ENCODE measurements at regions not wholly inside any gene's neighbourhood (a gene's known extent, or its start where the extent isn't known, plus 50 kb on each side); places are given as distances from the start of the nearest gene placed in this dataset.
"Not testable (repeated sequence)": the region's sequence is repeated elsewhere in the genome, so short reads cannot be mapped to it uniquely, and the experiment has no call there.

DNA sequence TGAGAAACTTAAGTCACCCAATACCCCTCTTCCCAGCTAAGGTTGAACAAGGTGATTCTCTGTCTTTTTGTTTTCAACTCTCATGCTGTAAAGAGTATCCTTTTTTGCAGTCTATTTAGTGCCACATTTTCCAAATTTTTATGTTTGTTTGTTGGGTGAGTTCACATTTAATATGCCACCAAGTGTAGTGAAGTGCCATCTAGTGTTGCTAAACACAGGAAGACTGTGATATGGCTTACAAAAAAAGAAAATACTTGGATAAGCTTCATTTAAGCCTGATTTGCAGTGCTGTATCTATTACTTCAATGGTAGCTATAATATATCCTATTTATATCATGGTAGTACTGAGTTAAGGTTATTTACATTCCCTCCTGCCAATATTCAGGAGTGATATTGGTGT, 319.2 kb upstream of the CHORDC1 start:
- DNase-seq (ENCODE audit: low read depth in 4 of 4, low spot score in 2 of 4) = no peak

DNA sequence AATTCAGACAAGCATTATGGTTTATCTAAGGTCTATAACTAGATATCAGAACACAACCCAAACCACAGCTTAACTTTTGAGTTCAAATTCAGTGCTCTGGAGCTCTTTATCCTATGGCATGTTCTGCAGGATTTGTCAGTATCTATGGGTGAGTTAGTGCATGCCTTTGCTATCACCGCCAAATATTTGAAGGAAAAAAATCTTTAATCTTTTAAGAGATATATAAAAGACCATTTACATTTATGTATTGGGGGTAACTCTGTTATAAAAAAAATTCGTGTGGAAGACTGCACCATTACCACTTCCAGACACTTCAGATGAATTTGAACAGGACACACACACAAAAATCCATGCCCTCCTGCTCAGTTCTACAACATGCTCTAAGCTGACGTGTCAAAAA, 313.5 kb upstream of the CHORDC1 start:
- no peak for DNase-seq (ENCODE audit: low read depth in 4 of 4, low spot score in 2 of 4)

GRCh38 chr11:90532125-90532524, 309.3 kb upstream of the CHORDC1 start:
- DNase-seq (ENCODE audit: low read depth in 4 of 4, low spot score in 2 of 4) = no peak

- no peak for DNase-seq (ENCODE audit: low read depth in 4 of 4, low spot score in 2 of 4)
Measured at GRCh38 chr11:90531001-90531400, 308.2 kb upstream of the CHORDC1 start.

DNA sequence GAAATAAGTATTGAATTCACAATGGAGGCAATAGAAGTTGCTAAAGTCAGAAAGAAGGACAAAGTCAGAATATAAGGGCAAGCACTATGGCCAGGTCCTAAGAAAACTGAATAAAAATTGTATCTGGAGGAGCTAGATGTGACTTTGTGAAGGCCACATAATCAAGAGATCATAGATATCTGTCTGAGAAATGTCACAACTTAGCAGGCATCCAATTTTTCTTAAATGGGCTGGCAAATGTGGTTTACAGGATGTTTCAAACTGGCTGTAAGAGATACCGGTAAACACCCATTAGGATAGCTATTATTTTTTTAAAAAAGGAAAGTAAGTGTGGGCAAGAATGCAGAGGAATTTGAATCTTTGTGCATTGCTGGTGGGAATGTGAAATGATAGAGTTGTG, 303.1 kb upstream of the CHORDC1 start:
- no peak for DNase-seq (ENCODE audit: low read depth in 4 of 4, low spot score in 2 of 4)

DNA sequence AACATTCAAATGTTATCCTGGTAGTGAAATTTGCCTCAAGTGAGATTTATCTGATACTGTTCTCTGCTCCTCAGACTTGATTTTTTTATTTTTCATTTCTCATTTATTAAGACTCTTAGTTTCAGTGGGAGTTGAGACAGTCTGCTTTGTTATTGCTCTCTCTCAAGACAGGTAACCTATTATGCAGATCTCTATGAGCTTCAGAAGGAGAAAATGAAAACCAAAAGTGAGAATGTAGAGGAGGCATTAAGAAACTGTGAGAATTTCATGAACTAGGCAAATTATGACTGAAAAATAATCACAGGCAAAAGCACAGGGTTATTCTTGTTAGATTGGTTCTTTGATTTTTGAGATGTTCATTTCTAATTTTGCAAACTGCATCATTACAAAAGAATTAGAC, 290.0 kb upstream of the CHORDC1 start:
- no peak for DNase-seq (ENCODE audit: low read depth in 4 of 4, low spot score in 2 of 4)

- DNase-seq (ENCODE audit: low read depth in 4 of 4, low spot score in 2 of 4) = no peak
Measured at GRCh38 chr11:90510839-90511238, 288.0 kb upstream of the CHORDC1 start.

- no peak for DNase-seq (ENCODE audit: low read depth in 4 of 4, low spot score in 2 of 4)
Measured at GRCh38 chr11:90500922-90501568, 278.2 kb upstream of the CHORDC1 start.

GRCh38 chr11:90496722-90497121, 273.9 kb upstream of the CHORDC1 start:
- DNase-seq (ENCODE audit: low read depth in 4 of 4, low spot score in 2 of 4) = no peak

DNA sequence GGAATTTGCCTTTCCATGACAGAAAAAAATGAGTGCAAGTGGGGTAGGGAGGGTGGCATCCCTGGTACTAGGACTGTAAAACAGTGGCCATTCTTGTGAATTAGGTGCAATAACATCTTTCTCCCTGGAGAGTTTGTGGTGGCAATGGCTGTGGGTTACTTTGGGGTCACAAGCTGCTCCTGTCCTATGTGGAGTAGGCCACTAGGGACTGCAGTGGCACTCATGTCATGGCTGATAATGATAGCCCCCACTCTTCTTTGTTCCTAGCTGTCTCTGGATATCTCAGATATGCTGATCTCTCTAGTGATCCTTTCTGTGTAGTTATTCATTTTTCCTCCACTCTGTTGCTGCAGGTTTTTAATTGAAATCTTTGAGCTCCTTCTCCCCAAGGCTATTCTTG, 270.5 kb upstream of the CHORDC1 start:
- DNase-seq (ENCODE audit: low read depth in 4 of 4, low spot score in 2 of 4) = no peak

- DNase-seq (ENCODE audit: low read depth in 4 of 4, low spot score in 2 of 4) = no peak
Measured at GRCh38 chr11:90491466-90491865, 268.6 kb upstream of the CHORDC1 start.

GRCh38 chr11:90476442-90477007, 253.7 kb upstream of the CHORDC1 start:
- peak in 1 of 4 donors; percentile 8 for DNase-seq (ENCODE audit: low read depth in 4 of 4, low spot score in 2 of 4)

DNA sequence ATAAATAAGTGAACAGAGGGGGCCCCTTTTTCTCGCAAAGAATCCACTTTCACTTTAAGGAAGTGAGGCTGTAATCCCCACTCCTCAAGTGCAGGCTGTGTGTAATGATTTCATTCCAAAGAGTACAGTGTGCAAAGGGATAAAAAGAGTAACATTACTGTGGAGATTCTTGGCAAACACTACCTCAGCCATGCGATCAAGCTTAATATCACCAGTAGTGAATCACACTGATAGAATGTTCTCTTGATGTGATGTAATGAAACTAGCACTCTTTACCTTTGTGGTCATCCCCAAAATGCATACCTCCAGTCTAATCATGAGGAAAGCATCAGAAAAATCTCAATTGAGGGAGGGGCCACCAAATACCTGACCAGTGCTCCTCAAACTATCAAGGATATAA, 246.1 kb upstream of the CHORDC1 start:
- DNase-seq (ENCODE audit: low read depth in 4 of 4, low spot score in 2 of 4) = no peak

DNA sequence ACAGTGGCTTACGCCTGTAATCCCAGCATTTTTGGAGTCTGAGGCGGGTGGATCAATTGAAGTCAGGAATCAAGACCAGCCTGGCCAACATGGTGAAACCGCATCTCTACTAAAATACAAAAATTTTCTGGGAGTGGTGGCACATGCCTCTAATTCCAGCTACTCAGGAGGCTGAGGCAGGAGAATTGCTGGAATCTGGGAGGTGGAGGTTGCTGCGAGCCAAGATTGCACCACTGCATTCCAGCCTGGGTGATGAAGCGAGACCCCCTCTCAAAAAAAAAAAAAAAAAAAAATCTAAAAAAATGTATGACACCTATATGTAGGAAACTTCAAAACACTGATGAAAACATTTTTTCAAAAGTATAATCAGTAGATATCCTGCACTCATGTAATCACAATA, 242.7 kb upstream of the CHORDC1 start:
- DNase-seq (ENCODE audit: low read depth in 4 of 4, low spot score in 2 of 4) = no peak

DNA sequence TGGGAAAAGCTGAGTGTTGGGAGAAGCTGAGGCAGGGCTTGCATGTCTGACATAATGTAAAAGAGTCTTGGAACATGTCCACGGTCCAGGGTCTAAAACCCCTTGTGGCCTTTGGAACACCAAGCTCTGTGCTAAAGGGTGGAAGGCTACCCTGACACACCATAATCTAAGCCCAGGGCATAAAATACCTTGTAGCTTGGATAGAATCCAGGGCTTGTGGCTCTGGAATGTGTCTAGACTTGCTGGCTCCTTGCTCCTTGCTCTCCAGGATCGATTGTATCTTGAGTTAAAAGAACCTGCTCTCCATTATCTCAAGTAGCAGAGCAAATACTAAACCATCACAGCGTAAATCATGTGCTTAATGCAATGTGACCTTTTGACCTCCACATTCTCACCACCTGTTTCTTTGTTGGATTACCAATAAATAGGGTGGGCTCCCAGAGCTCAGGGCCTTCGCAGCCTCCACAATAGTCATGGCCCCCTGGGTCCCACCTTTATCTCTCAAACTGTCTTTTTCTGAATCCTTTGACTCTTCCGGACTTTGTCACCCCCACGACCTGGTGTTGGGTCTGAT, 232.6 kb upstream of the CHORDC1 start:
- DNase-seq (ENCODE audit: low read depth in 4 of 4, low spot score in 2 of 4) = not testable (repeated sequence)

DNA sequence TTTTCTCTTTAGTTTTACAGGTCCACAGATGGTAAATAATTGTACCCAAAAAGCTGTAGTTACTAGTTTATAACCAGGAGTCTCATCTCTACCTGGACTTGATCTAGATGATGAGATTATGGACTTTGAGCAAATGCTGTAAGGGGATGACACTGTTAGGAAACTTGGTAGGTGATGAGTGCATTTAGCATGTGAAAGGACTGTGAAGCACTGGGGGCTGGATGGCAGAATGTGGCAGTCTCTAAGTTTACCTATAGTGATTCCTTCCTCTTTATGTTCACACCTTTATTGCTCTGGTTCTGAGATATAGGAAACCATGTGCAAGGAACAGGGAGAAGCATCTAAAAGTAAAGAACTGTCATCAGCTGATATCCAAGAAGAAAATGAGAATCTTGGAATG, 230.7 kb upstream of the CHORDC1 start:
- no peak for DNase-seq (ENCODE audit: low read depth in 4 of 4, low spot score in 2 of 4)

DNA sequence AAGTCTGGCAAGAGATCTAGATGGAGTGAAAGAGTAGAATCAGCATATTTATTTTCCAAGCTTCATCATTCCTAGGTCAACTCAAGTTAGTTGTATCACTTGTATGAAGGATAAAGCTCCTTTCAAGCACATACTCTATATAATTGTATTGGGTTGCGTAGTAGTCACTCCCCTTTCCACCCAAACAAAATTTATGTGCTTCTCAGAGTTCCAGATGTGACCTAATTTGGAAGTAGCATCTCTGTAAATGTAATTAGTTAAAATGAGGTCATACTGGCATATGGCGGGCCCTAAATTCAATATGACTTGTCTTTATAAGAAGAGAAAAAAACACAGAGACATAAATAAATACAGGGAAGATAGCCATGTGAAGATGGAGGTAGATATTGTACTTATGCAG, 226.8 kb upstream of the CHORDC1 start:
- DNase-seq (ENCODE audit: low read depth in 4 of 4, low spot score in 2 of 4) = no peak

GRCh38 chr11:90448256-90448655, 225.4 kb upstream of the CHORDC1 start:
- DNase-seq (ENCODE audit: low read depth in 4 of 4, low spot score in 2 of 4) = no peak

DNA sequence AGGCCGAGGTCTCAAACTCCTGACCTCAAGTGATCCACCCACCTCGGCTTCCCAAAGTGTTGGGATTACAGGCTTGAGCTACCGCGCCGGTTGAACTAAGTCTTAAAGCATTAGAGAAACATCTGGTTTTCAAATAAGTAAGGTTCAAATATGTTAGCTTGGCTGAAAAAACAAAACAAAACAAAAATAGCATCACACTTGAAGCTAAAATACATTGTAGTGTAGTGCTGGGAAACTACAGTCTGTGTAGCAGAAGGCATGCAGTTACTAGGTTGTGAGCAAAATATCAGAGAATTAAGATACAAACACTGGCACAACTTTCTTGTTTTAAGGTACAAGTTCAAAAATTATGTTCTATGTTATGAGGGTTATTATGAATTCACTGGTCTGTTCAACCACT, 224.8 kb upstream of the CHORDC1 start:
- no peak for DNase-seq (ENCODE audit: low read depth in 4 of 4, low spot score in 2 of 4)

GRCh38 chr11:90446207-90446606, 223.4 kb upstream of the CHORDC1 start:
- no peak for DNase-seq (ENCODE audit: low read depth in 4 of 4, low spot score in 2 of 4)

DNA sequence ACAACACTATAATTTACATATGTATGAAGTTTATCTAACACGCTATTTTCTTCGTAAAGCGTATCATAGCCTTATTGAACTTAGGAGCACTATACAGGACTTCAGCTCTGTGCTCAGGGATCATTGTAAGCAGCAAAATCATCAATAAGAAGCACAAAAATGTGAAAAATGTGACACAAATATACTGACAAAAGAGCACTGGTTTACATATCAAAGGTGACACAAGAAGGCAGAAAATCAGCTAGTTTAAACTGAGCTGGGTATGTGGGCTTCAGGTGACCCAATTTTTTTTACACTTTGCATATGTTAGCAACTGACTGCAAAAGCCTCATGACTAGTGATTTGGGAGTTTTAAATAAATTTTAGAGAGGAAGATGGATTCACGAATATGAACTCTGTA, 215.2 kb upstream of the CHORDC1 start:
- DNase-seq (ENCODE audit: low read depth in 4 of 4, low spot score in 2 of 4) = no peak

DNA sequence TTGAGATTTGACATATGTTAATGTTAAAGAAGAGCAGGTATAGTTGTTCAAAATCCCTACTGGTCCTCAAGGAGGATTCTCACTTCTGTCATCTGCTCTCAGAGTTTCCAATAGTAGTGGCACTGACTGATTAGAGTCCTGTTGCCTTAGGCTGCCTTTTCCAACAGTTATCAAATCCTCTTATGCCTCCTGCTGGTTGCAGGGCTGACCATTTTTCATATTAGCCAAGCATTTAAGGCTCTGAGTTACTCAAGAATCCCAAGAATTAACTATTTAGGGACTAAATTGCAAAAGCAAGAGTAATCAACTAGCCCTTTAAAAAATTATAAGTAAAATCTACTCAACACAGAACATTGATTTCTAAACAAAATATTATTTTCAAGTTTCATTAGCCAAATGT, 212.0 kb upstream of the CHORDC1 start:
- DNase-seq (ENCODE audit: low read depth in 4 of 4, low spot score in 2 of 4) = no peak

GRCh38 chr11:90428836-90429235, 206.0 kb upstream of the CHORDC1 start:
- no peak for DNase-seq (ENCODE audit: low read depth in 4 of 4, low spot score in 2 of 4)

All from left renal cortex interstitium (tissue), 4 donors.